Stomach (tissue), 8 donors: ENCODE measurements at regions not wholly inside any gene's neighbourhood (a gene's known extent, or its start where the extent isn't known, plus 50 kb on each side); places are given as distances from the start of the nearest gene placed in this dataset.

Experiments used
- DNase-seq, 2 donors: peaks; one replicate each; pipeline versions ENCODE4 v3.0.0 to v3.0.0-alpha.2; 2013 to 2019
- H3K27ac ChIP-seq, 5 donors: fragments of 200-600 bp in 4 of 5; sonication (generic) in 4 of 5; one replicate each; pipeline ENCODE4 v1.5.1; 2013 to 2019; ENCODE audit warnings: mild to moderate bottlenecking in 1 of 5, moderate library complexity in 1 of 5
- H3K27me3 ChIP-seq, 3 donors: fragments of 200-600 bp; sonication (generic); one replicate each; pipeline ENCODE4 v1.5.1; 2017 to 2019; ENCODE audit warnings: mixed run types in 1 of 3
- H3K36me3 ChIP-seq, 4 donors: fragments of 200-600 bp; sonication (generic); 1 replicate in 3 of 4; 2 replicates in 1 of 4; pipeline ENCODE4 v1.5.1; 2016 to 2019
- H3K4me1 ChIP-seq, 4 donors: fragments of 200-600 bp; sonication (generic); one replicate each; pipeline ENCODE4 v1.5.1; 2016 to 2019
- H3K4me3 ChIP-seq, 4 donors: fragments of 200-600 bp; sonication (generic) in 3 of 4; one replicate each; pipeline ENCODE4 v1.5.1; 2016 to 2019; ENCODE audit warnings: mild to moderate bottlenecking in 1 of 4
- H3K9me3 ChIP-seq, 4 donors: fragments of 200-600 bp; sonication (generic); one replicate each; pipeline ENCODE4 v1.5.1; 2016 to 2019
- EP300 ChIP-seq: sonication (generic); formaldehyde crosslinking; IDR thresholded peaks from one replicate; pipeline ENCODE4 v1.6.1; 2017; ENCODE audit warnings: antibody characterized with exemption
- POLR2A ChIP-seq, 4 donors: fragments of 450-650 bp; IDR thresholded peaks; one replicate each; pipeline ENCODE4 v1.6.1; 2016; ENCODE audit warnings: antibody characterized with exemption in 4 of 4, control low read depth in 2 of 4, mild to moderate bottlenecking in 1 of 4, moderate library complexity in 1 of 4
- POLR2AphosphoS5 ChIP-seq, 3 donors: sonication (generic); formaldehyde crosslinking; IDR thresholded peaks; one replicate each; pipeline ENCODE4 v1.6.1; 2016; ENCODE audit warnings: antibody characterized with exemption in 3 of 3
- WGBS, 5 donors: extraction: QIAGEN DNeasy Blood & Tissue Kit in 3 of 5; methylation state at CpG; one replicate each; pipeline versions ENCODE4 v1.1.5 to v1.1.7; 2013 to 2018; 5-methylcytosine and 5-hydroxymethylcytosine counted together
- intact Hi-C: fragments of 100-400 bp; cut with DNase I; formaldehyde crosslinking; loops from one replicate; pipeline ENCODE4 v1.15.1; 2023; ENCODE audit warnings: low total_unique reads
- TF ChIP-seq, protein P1 (sequence below), 7 experiments: fragments of 450-650 bp in 4 of 7; fragments of 200-600 bp in 3 of 7; sonication (generic) in 3 of 7; IDR thresholded peaks; one replicate each; pipeline ENCODE4 v1.5.1; 2016 to 2019; ENCODE audit warnings: antibody characterized with exemption in 7 of 7, control low read depth in 2 of 7, mild to moderate bottlenecking in 1 of 7
- donor health status: healthy with polysubstance abuse.
- donor health status: Bipolar disorder and iron deficiency.
- donor health status: healthy.

DNA sequence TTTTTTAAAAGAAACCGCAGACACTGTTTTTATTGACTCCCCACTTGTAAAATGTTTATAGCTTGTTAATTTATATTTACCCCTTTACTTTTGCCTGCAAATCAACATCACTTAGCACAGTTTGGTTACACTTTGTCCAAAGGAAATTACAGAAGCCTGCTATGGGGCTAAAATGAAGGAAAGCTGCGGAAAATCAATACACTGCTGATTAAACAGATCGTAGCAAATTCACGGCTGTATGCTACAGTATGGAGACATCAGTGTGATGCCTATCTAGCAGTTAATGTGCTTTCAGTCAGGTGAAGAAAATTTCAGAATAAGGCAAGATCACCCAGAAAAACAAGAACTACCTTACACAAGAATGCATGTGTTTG, 110.0 kb downstream of the FOXG1 start:
- no peak for TF ChIP-seq EP300
- no peak for TF ChIP-seq POLR2AphosphoS5 (IDR thresholded peaks at IDR 0.05)
- TF ChIP-seq, protein P1, sequence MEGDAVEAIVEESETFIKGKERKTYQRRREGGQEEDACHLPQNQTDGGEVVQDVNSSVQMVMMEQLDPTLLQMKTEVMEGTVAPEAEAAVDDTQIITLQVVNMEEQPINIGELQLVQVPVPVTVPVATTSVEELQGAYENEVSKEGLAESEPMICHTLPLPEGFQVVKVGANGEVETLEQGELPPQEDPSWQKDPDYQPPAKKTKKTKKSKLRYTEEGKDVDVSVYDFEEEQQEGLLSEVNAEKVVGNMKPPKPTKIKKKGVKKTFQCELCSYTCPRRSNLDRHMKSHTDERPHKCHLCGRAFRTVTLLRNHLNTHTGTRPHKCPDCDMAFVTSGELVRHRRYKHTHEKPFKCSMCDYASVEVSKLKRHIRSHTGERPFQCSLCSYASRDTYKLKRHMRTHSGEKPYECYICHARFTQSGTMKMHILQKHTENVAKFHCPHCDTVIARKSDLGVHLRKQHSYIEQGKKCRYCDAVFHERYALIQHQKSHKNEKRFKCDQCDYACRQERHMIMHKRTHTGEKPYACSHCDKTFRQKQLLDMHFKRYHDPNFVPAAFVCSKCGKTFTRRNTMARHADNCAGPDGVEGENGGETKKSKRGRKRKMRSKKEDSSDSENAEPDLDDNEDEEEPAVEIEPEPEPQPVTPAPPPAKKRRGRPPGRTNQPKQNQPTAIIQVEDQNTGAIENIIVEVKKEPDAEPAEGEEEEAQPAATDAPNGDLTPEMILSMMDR (IDR thresholded peaks at IDR 0.05): no peak
- TF ChIP-seq POLR2A (IDR thresholded peaks at IDR 0.05): no peak
- 56 to 65% (median 62%) methylated on average over 4 of the region's 4 CpGs for whole genome bisulfite sequencing, 5 donors
- no peaks in the 10 kb centered on the region for H3K27me3 ChIP-seq
- H3K27ac ChIP-seq: no peak overlapping the region
- no peaks in the 10 kb centered on the region for H3K4me1 ChIP-seq
- no peak overlapping the region for H3K4me3 ChIP-seq
- DNase-seq: no peak
- H3K9me3 ChIP-seq: no peaks in the 10 kb centered on the region
- H3K36me3 ChIP-seq: no peaks in the 10 kb centered on the region
- intact Hi-C loops: no loop called here

DNA sequence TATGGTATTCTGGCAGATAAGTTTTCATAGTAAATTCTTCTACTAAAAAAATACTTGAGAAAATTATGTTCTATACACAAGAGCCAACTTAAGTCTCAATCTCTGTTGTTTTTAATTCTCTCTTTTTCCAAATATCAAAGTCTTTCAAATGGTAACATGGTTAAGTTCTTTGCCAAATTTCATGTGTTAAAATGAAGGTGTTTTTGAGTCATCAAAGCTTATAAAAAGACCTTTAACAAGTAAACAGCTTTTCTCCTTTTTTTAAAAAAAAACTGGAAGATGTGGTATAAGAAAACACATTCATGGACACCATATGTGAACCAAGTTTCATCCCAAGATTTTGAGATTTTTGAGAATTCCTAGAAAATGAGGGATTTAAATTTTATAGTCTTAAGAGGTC, 111.3 kb downstream of the FOXG1 start:
- H3K9me3 ChIP-seq: no peaks in the 10 kb centered on the region
- no peak overlapping the region for H3K4me3 ChIP-seq
- intact Hi-C loops: no loop called here
- H3K27me3 ChIP-seq: no peaks in the 10 kb centered on the region
- no peaks in the 10 kb centered on the region for H3K4me1 ChIP-seq
- TF ChIP-seq, protein P1 (IDR thresholded peaks at IDR 0.05): no peak
- no peak for TF ChIP-seq POLR2A (IDR thresholded peaks at IDR 0.05)
- no peak for TF ChIP-seq EP300
- TF ChIP-seq POLR2AphosphoS5 (IDR thresholded peaks at IDR 0.05): no peak
- no peaks in the 10 kb centered on the region for H3K36me3 ChIP-seq
- no peak overlapping the region for H3K27ac ChIP-seq
- no peak for DNase-seq

DNA sequence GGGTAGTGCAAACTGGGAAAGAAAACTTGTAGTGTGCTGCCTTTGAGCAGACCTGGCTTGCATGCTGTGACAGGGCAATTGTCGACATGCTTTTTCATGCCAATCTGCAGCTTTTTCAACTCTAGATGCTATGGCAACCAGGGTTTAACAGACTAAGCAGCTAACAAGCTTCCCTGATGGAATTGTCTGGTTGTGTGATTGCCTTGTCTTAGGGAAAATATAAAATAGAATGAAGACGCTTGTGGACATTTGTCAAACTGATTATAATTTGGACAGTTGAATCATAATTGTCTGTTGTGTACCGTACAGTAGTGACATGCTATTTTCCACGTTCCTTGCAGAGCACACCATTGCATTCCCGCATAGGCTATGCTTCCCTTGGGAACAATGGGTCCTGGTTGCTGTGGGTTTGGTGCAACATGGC, 113.0 kb downstream of the FOXG1 start:
- no peak for DNase-seq
- H3K4me3 ChIP-seq: no peak overlapping the region
- no peaks in the 10 kb centered on the region for H3K36me3 ChIP-seq
- intact Hi-C loops: no loop called here
- H3K27me3 ChIP-seq: no peaks in the 10 kb centered on the region
- TF ChIP-seq, protein P1 (IDR thresholded peaks at IDR 0.05): no peak
- no peak for TF ChIP-seq POLR2AphosphoS5 (IDR thresholded peaks at IDR 0.05)
- TF ChIP-seq POLR2A (IDR thresholded peaks at IDR 0.05): no peak
- TF ChIP-seq EP300: no peak
- H3K9me3 ChIP-seq: no peaks in the 10 kb centered on the region
- no peak overlapping the region for H3K27ac ChIP-seq
- 65 to 73% (median 72%) methylated on average over 5 of the region's 5 CpGs for WGBS, 5 donors
- no peaks in the 10 kb centered on the region for H3K4me1 ChIP-seq

DNA sequence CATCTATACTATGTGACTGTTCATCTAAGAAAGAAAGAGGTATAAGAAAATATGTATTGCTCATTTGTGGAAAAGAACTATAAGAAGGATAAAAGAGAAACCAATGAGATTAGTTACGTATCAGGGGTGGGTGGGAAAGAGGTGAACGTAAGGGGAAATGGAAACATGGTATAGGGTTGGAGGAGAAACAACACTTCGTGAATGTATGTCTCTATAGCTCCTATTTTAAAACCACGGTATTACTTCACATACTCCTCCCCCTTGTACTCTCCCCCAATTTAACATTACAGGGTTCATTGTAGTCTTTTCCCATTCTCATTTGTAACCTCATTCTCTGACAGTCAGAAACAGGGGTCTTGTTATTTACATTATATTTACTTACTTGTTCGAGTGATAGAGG, 120.4 kb downstream of the FOXG1 start:
- no peak for TF ChIP-seq POLR2AphosphoS5 (IDR thresholded peaks at IDR 0.05)
- Histone ChIP-seq H3K4me3 (no peak overlapping the region), H3K27ac (no peak overlapping the region), H3K36me3 (no peaks in the 10 kb centered on the region), H3K9me3 (no peaks in the 10 kb centered on the region), H3K27me3 (no peaks in the 10 kb centered on the region), H3K4me1 (no peaks in the 10 kb centered on the region)
- 71 to 86% (median 79%) methylated on average over 5 of the region's 5 CpGs for WGBS, 5 donors
- intact Hi-C loops: no loop called here
- no peak for DNase-seq

DNA sequence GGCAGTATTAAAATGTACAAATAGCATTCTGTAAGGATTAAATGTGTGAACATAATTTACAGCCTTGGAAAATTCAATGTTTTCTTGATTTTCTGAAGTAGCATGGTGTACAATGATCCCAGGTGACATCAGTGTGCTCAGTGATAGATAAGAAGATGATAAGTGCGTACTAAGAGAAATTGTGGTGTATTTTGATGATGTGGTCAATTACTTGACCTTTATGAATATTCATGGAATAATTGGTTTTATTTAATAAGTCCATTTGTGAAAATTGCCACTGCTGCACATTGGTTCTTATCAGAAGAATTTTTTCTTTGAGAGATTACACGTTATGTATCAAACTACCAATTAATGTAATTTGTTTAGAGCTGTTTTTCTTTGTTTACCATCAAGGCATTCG, 128.8 kb downstream of the FOXG1 start:
- 46 to 58% (median 50%) methylated on average over 3 of the region's 3 CpGs for WGBS, 5 donors
- Histone ChIP-seq H3K4me3 (no peak overlapping the region), H3K9me3 (no peaks in the 10 kb centered on the region), H3K36me3 (no peaks in the 10 kb centered on the region), H3K27ac (no peak overlapping the region), H3K4me1 (no peaks in the 10 kb centered on the region), H3K27me3 (no peaks in the 10 kb centered on the region)
- no peak for DNase-seq
- intact Hi-C loops: no loop called here
- no peak for TF ChIP-seq POLR2AphosphoS5 (IDR thresholded peaks at IDR 0.05)

DNA sequence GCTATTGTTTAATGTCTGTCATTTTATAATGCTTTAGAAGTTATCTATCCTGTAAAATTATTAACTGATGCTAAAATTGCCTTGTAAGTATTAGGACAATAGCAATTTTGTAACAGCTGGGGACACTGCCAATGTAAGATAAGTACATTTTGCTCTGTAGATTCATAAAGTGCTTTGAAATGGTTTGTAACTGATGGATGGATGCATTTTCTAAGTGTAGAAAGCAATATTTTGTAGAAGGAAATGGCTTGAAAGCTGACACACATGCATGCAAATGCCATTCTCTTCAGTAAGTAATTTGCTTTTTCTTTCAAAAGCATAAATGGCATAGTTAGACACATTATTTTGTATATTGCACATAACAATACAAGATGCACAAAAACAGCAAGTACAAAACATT, 129.8 kb downstream of the FOXG1 start:
- intact Hi-C loops: no loop called here
- no peaks in the 10 kb centered on the region for H3K9me3 ChIP-seq
- no peak overlapping the region for H3K27ac ChIP-seq

More for the DNA sequence above, 129.8 kb downstream of the FOXG1 start:
- Histone ChIP-seq H3K4me3 (no peak overlapping the region), H3K36me3 (no peaks in the 10 kb centered on the region), H3K4me1 (no peaks in the 10 kb centered on the region), H3K27me3 (no peaks in the 10 kb centered on the region)
- no peak for TF ChIP-seq EP300
- TF ChIP-seq POLR2A (IDR thresholded peaks at IDR 0.05): no peak
- no peak for TF ChIP-seq POLR2AphosphoS5 (IDR thresholded peaks at IDR 0.05)
- TF ChIP-seq, protein P1 (IDR thresholded peaks at IDR 0.05): no peak
- DNase-seq: no peak
